DOHH2 (cell line): ENCODE measurements at regions not wholly inside any gene's neighbourhood (a gene's known extent, or its start where the extent isn't known, plus 50 kb on each side); places are given as distances from the start of the nearest gene placed in this dataset.

Experiments
- H3F3A ChIP-seq: fragments of 200-600 bp; sonication (generic), shearing (Covaris generic); 2 replicates; pipeline ENCODE4 v1.6.0; 2016; ENCODE audit warnings: antibody characterized with exemption, mild to moderate bottlenecking; ENCODE audit not compliant: control insufficient read depth, insufficient read depth
- H3K27ac ChIP-seq: fragments of 200-600 bp; sonication (generic); 2 replicates; pipeline ENCODE4 v1.5.1; 2014; ENCODE audit warnings: low read depth, mild to moderate bottlenecking, low read length, moderate library complexity
- H3K27me3 ChIP-seq: fragments of 200-600 bp; sonication (generic); 2 replicates; pipeline ENCODE4 v1.6.1; 2014; ENCODE audit warnings: mild to moderate bottlenecking, low read length, mixed read lengths; ENCODE audit not compliant: control insufficient read depth
- H3K36me3 ChIP-seq: fragments of 200-600 bp; sonication (generic); 2 replicates; pipeline ENCODE4 v1.6.1; 2014; ENCODE audit warnings: mild to moderate bottlenecking, low read length, moderate library complexity, mixed read lengths; ENCODE audit not compliant: control insufficient read depth
- H3K4me1 ChIP-seq: fragments of 200-600 bp; sonication (generic); 2 replicates; pipeline ENCODE4 v1.6.1; 2014; ENCODE audit warnings: mild to moderate bottlenecking, low read length, mixed read lengths; ENCODE audit not compliant: control insufficient read depth
- H3K4me2 ChIP-seq: fragments of 200-600 bp; sonication (generic); 2 replicates; pipeline ENCODE4 v1.6.0; 2014; ENCODE audit warnings: mild to moderate bottlenecking, low read length, moderate library complexity
- H3K4me3 ChIP-seq: fragments of 200-600 bp; sonication (generic); 2 replicates; pipeline ENCODE4 v1.5.1; 2014; ENCODE audit warnings: mild to moderate bottlenecking, low read length, mixed read lengths
- H3K79me2 ChIP-seq: fragments of 200-600 bp; sonication (generic); 2 replicates; pipeline ENCODE4 v1.6.1; 2014; ENCODE audit warnings: mild to moderate bottlenecking, low read length, mixed read lengths; ENCODE audit not compliant: control insufficient read depth
- H3K9me2 ChIP-seq: fragments of 200-600 bp; sonication (generic); replicated peaks from 2 replicates; pipeline ENCODE4 v1.6.1; 2014; ENCODE audit warnings: mild to moderate bottlenecking, low read length, mixed read lengths; ENCODE audit not compliant: control insufficient read depth
- H3K9me3 ChIP-seq: fragments of 200-600 bp; sonication (generic); 2 replicates; pipeline ENCODE4 v1.6.1; 2014; ENCODE audit warnings: antibody characterized with exemption, low read length, mixed read lengths; ENCODE audit not compliant: control insufficient read depth, insufficient read depth
- H4K20me1 ChIP-seq: fragments of 200-600 bp; sonication (generic); 2 replicates; pipeline ENCODE4 v1.6.0; 2014; ENCODE audit warnings: low read depth, mild to moderate bottlenecking, antibody characterized with exemption, low read length, moderate library complexity; ENCODE audit not compliant: control insufficient read depth, insufficient read depth
- EZH2phosphoT487 ChIP-seq: fragments of 200-600 bp; sonication (generic); IDR thresholded peaks from 2 replicates; pipeline ENCODE4 v1.6.1; 2017; ENCODE audit warnings: borderline replicate concordance, mild to moderate bottlenecking, antibody characterized with exemption, low read length, moderate library complexity, mixed read lengths
- TF ChIP-seq, protein P1 (sequence below): fragments of 200-600 bp; sonication (generic); IDR thresholded peaks from one replicate; pipeline ENCODE4 v1.5.1; 2014; ENCODE audit warnings: antibody characterized with exemption, mild to moderate bottlenecking, low read depth, low read length; ENCODE audit not compliant: poor library complexity, severe bottlenecking

DNA sequence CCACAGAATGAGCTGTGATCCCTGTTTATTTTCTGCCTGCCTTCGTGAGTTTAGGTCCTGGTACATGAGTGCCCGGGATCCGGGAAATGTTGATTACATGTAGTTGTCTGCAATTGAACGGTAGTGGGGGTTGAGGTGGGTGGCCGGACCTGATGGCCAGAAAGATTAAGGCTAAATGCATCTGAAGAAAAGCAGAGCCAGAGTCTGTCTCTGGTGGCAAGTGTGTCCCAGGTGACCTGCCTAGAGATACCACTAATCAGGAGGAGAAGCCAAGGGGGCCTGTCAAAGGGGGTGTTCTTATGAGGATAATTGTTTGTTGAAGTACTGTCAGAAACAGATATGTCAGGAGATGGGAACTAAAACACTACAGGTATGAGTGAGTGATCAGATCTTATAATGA lies 154.0 kb upstream of the ASIC2 start:
- no peak overlapping the region for H3K27ac ChIP-seq
- no peaks in the 10 kb centered on the region for H3K27me3 ChIP-seq
- H3K4me1 ChIP-seq: no peaks in the 10 kb centered on the region
- H3F3A ChIP-seq: no peaks in the 10 kb centered on the region
- H3K36me3 ChIP-seq: no peaks in the 10 kb centered on the region
- H4K20me1 ChIP-seq: no peaks in the 10 kb centered on the region
- H3K9me2 ChIP-seq: no peaks in the 10 kb centered on the region
- H3K9me3 ChIP-seq: no peaks in the 10 kb centered on the region
- H3K79me2 ChIP-seq: no peaks in the 10 kb centered on the region
- TF ChIP-seq, protein P1, sequence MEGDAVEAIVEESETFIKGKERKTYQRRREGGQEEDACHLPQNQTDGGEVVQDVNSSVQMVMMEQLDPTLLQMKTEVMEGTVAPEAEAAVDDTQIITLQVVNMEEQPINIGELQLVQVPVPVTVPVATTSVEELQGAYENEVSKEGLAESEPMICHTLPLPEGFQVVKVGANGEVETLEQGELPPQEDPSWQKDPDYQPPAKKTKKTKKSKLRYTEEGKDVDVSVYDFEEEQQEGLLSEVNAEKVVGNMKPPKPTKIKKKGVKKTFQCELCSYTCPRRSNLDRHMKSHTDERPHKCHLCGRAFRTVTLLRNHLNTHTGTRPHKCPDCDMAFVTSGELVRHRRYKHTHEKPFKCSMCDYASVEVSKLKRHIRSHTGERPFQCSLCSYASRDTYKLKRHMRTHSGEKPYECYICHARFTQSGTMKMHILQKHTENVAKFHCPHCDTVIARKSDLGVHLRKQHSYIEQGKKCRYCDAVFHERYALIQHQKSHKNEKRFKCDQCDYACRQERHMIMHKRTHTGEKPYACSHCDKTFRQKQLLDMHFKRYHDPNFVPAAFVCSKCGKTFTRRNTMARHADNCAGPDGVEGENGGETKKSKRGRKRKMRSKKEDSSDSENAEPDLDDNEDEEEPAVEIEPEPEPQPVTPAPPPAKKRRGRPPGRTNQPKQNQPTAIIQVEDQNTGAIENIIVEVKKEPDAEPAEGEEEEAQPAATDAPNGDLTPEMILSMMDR: no peak
- no peak for TF ChIP-seq EZH2phosphoT487
- no peak overlapping the region for H3K4me3 ChIP-seq
- no peak overlapping the region for H3K4me2 ChIP-seq

DNA sequence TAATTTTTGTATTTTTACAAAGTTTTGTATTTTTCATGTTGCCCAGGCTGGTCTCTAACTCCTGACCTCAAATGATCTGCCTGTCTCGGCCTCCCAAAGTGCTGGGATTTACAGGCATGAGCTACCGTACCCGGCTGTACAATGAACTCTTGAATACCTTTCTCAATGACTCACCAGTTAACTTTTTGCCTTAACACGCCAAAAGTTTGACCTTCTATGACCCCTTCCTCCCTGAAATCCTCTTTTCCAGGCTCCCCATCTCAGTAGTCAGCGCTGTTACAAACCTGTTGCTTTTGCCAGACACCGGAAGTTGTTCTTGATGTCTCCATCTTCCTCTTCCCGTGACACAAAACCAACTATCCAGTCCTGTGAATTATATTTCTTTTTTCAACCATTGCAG lies 158.1 kb upstream of the ASIC2 start:
- Histone ChIP-seq H3K4me2 (no peak overlapping the region), H3K9me3 (no peaks in the 10 kb centered on the region), H3K4me1 (no peaks in the 10 kb centered on the region), H3K79me2 (no peaks in the 10 kb centered on the region), H3F3A (no peaks in the 10 kb centered on the region), H3K27ac (no peak overlapping the region), H3K27me3 (no peaks in the 10 kb centered on the region), H3K36me3 (no peaks in the 10 kb centered on the region), H3K9me2 (no peaks in the 10 kb centered on the region), H4K20me1 (no peaks in the 10 kb centered on the region), H3K4me3 (no peak overlapping the region)
- no peak for TF ChIP-seq EZH2phosphoT487
- TF ChIP-seq, protein P1: no peak

DNA sequence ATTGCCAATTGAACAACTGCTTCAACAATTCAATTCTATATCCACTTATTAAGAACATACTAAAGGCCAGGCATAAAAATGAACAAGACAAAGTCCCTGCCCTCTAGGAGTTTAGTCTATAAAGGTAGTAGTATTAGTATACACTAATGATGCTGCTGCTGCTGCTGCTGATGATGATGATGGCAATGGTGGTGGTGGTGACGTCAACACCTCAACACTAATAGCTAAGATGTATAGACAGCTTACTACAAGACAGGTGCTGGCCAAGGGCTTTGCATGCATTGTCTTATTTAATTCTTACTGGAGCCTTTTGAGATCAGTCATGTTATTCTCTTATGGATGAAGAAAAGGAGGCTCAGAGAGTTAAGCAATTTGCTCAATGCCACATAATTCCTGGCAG lies 164.4 kb upstream of the ASIC2 start:
- Histone ChIP-seq H3K4me2 (no peak overlapping the region), H3K27ac (no peak overlapping the region), H4K20me1 (no peaks in the 10 kb centered on the region), H3K9me3 (no peaks in the 10 kb centered on the region), H3K36me3 (no peaks in the 10 kb centered on the region), H3K4me1 (no peaks in the 10 kb centered on the region), H3K9me2 (no peaks in the 10 kb centered on the region), H3K4me3 (no peak overlapping the region), H3F3A (no peaks in the 10 kb centered on the region), H3K27me3 (no peaks in the 10 kb centered on the region), H3K79me2 (no peaks in the 10 kb centered on the region)
- no peak for TF ChIP-seq EZH2phosphoT487
- TF ChIP-seq, protein P1: no peak
